ENCODE measurements at regions not wholly inside any gene's neighbourhood (a gene's known extent, or its start where the extent isn't known, plus 50 kb on each side); places are given as distances from the start of the nearest gene placed in this dataset.

GRCh38 chr6:4420160-4420865 is 284.9 kb upstream of the ECI2 start:
- TF ChIP-seq CTCF (conservative IDR thresholded peaks at IDR 0.05; ENCODE audit: low read length): no peak
- TF ChIP-seq EZH2phosphoT487 (IDR thresholded peaks at IDR 0.05; ENCODE audit: borderline replicate concordance, low read depth, low read length): no peak
